MCF 10A (cell line): ENCODE measurements at regions not wholly inside any gene's neighbourhood (a gene's known extent, or its start where the extent isn't known, plus 50 kb on each side); places are given as distances from the start of the nearest gene placed in this dataset.

Experiments used
- BruUV-seq: library from RNA; stranded (reverse); fragments of 400-500 nt; replicated peaks from 2 replicates; lab custom pipeline; 2021; lab: Mats Ljungman, UMichigan
- CTCF ChIA-PET: fragments of 300-600 bp; sonication (Branson Sonifier 250); formaldehyde crosslinking; extraction: SDS; loops from one replicate; lab custom pipeline; 2021; ENCODE audit warnings: antibody characterized with exemption, inconsistent platforms; lab: Yijun Ruan, JAX
- POLR2A ChIA-PET: fragments of 300-600, 350-650 bp; sonication (Branson Sonifier 250); formaldehyde crosslinking; extraction: SDS; loops from one replicate; lab custom pipeline; 2020; ENCODE audit warnings: antibody characterized with exemption, inconsistent platforms; lab: Yijun Ruan, JAX
- DNase-seq: peaks from one replicate; pipeline ENCODE4 v3.0.0-alpha.2; 2018; ENCODE audit not compliant: unreplicated experiment
- H3K27ac Mint-ChIP-seq: one replicate; pipeline ENCODE4 v1.8.0; 2022; ENCODE audit warnings: mild to moderate bottlenecking, low read depth, mixed read lengths; ENCODE audit not compliant: unreplicated experiment
- H3K27me3 Mint-ChIP-seq: one replicate; pipeline ENCODE4 v1.8.0; 2022; ENCODE audit warnings: mixed read lengths; ENCODE audit not compliant: insufficient read depth, unreplicated experiment
- H3K36me3 Mint-ChIP-seq: one replicate; pipeline ENCODE4 v1.8.0; 2022; ENCODE audit warnings: mild to moderate bottlenecking, moderate library complexity, mixed read lengths; ENCODE audit not compliant: insufficient read depth, unreplicated experiment
- H3K4me1 Mint-ChIP-seq: one replicate; pipeline ENCODE4 v1.8.0; 2022; ENCODE audit warnings: mixed read lengths; ENCODE audit not compliant: insufficient read depth, unreplicated experiment
- H3K4me3 Mint-ChIP-seq: one replicate; pipeline ENCODE4 v1.8.0; 2022; ENCODE audit warnings: mild to moderate bottlenecking, moderate library complexity, mixed read lengths; ENCODE audit not compliant: unreplicated experiment
- H3K9me3 Mint-ChIP-seq: one replicate; pipeline ENCODE4 v1.8.0; 2022; ENCODE audit warnings: mixed read lengths; ENCODE audit not compliant: unreplicated experiment
- intact Hi-C: fragments of 100-400 bp; cut with micrococcal nuclease; formaldehyde crosslinking; loops from 2 replicates; pipeline ENCODE4 v1.14.1; 2022
- TF ChIP-seq, protein P1 (sequence below): fragments of 200-600 bp; IDR thresholded peaks from one replicate; pipeline ENCODE4 v1.8.0; 2022; ENCODE audit warnings: antibody characterized with exemption, mild to moderate bottlenecking; ENCODE audit not compliant: unreplicated experiment

DNA sequence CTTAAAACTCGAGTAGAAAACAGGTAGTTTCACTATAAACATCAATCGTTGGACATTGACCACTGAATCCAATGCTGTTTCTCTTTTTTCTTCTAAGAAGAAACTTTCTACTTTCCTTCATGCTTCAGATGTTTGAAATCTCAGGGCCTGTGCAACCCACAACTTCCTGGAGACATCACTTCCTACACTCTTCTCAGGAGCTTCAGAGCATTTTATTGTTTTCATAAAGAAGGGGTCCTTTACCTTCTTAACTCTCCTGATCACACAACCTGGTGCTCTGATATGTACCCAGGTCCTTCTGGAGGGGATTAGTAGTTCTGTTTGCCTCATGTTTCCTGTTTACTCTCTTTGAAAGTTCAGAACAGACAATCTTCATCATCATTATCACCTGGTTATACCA lies 113.0 kb upstream of the VAV3 start:
- TF ChIP-seq, protein P1, sequence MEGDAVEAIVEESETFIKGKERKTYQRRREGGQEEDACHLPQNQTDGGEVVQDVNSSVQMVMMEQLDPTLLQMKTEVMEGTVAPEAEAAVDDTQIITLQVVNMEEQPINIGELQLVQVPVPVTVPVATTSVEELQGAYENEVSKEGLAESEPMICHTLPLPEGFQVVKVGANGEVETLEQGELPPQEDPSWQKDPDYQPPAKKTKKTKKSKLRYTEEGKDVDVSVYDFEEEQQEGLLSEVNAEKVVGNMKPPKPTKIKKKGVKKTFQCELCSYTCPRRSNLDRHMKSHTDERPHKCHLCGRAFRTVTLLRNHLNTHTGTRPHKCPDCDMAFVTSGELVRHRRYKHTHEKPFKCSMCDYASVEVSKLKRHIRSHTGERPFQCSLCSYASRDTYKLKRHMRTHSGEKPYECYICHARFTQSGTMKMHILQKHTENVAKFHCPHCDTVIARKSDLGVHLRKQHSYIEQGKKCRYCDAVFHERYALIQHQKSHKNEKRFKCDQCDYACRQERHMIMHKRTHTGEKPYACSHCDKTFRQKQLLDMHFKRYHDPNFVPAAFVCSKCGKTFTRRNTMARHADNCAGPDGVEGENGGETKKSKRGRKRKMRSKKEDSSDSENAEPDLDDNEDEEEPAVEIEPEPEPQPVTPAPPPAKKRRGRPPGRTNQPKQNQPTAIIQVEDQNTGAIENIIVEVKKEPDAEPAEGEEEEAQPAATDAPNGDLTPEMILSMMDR: no peak
- Mint-ChIP-seq H3K4me3 (no peak overlapping the region), H3K4me1 (no peaks in the 10 kb centered on the region), H3K36me3 (no peaks in the 10 kb centered on the region), H3K27me3 (no peaks in the 10 kb centered on the region), H3K9me3 (peaks cover 8% of the 10 kb centered on the region), H3K27ac (no peak overlapping the region)
- CTCF ChIA-PET: interaction anchor here (0.9 kb wide), 1 partner anchor 40 kb away, joined by 3 read pairs; no protein-coding TSS in a partner anchor
- no peak for DNase-seq
- POLR2A ChIA-PET: no interaction called here
- intact Hi-C loops: no loop called here
- no TSS peak for BruUV-seq

DNA sequence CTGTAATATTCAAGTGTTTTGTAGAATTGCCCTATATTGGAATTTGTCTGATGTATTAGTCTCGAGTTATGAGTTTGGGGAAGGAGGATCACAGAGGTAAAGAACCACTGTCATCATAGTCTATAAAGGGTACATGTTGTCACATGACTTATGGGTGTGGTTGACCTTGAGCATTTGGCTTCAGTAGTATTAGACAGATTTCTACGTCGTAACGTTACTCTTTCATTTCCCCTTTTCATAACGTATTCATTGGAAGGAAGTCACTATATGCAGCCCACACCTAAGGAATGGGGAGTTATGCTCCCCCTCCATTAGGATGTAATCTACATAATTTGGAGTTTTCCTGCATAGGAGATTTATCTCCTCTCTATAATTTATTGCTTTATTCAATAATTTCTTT lies 110.1 kb upstream of the VAV3 start:
- Mint-ChIP-seq H3K9me3 (no peaks in the 10 kb centered on the region), H3K27me3 (no peaks in the 10 kb centered on the region), H3K36me3 (no peaks in the 10 kb centered on the region), H3K27ac (no peak overlapping the region), H3K4me3 (no peak overlapping the region), H3K4me1 (no peaks in the 10 kb centered on the region)
- intact Hi-C loops: no loop called here
- no TSS peak for BruUV-seq
- DNase-seq: no peak
- TF ChIP-seq, protein P1: no peak
- ChIA-PET CTCF (no interaction called here), POLR2A (no interaction called here)

DNA sequence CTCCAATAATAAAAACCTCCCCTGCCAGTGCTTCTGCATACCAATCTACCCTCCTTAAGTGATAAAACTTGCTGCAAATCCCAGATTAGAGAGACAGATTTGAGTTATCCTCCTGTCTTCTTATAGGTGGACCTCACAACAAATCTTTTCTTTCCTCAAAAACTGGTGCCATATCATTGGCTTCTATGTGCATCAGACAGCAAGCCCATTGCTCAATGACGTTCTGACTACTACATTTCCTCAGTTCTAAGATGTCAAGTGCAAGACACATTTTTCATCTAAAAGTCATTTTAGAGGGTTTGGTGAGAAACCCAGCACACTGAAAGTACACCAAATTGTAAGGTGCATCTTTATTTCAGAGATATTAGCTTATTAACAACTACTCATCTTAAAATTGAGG lies 107.8 kb upstream of the VAV3 start:
- BruUV-seq: no TSS peak
- DNase-seq: no peak
- intact Hi-C loops: no loop called here
- no peak overlapping the region for H3K4me3 Mint-ChIP-seq
- peaks cover 5% of the 10 kb centered on the region for H3K4me1 Mint-ChIP-seq
- H3K27me3 Mint-ChIP-seq: no peaks in the 10 kb centered on the region
- POLR2A ChIA-PET: no interaction called here
- CTCF ChIA-PET: no interaction called here
- no peaks in the 10 kb centered on the region for H3K36me3 Mint-ChIP-seq
- TF ChIP-seq, protein P1: no peak
- no peaks in the 10 kb centered on the region for H3K9me3 Mint-ChIP-seq
- no peak overlapping the region for H3K27ac Mint-ChIP-seq

DNA sequence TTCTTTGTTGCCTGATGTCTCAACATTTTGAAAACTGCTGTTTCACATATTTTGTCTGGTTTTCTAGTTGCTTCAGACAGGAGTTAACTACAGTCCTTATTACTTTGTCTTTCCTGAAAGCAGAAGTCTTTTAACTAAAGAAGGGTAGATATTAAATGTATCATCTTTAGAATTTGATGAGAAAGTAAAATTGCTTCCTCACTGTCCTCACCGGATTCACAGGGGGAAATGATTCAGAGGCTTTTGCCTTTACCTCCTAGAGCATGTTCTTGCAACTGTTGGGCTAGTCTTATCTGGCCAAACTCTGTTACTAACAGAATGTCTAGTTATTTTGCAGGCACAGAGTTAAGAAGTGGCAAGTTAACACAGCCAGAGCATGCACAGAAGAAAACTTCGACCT lies 107.2 kb upstream of the VAV3 start:
- CTCF ChIA-PET: no interaction called here
- no TSS peak for BruUV-seq
- no peak for DNase-seq
- no peaks in the 10 kb centered on the region for H3K36me3 Mint-ChIP-seq
- H3K27me3 Mint-ChIP-seq: no peaks in the 10 kb centered on the region
- TF ChIP-seq, protein P1: no peak
- POLR2A ChIA-PET: no interaction called here
- H3K9me3 Mint-ChIP-seq: no peaks in the 10 kb centered on the region
- peaks cover 5% of the 10 kb centered on the region for H3K4me1 Mint-ChIP-seq
- no peak overlapping the region for H3K4me3 Mint-ChIP-seq
- intact Hi-C loops: no loop called here
- H3K27ac Mint-ChIP-seq: no peak overlapping the region
